IMR-90 (cell line): ENCODE measurements at regions not wholly inside any gene's neighbourhood (a gene's known extent, or its start where the extent isn't known, plus 50 kb on each side); places are given as distances from the start of the nearest gene placed in this dataset.

ENCODE experiments used
- ATAC-seq: fragments of 200-7000 bp; cut with Tn5 transposase; 2 replicates; pipeline ENCODE4 v1.9.1; 2020; ENCODE audit warnings: low read depth, mild to moderate bottlenecking, moderate library complexity
- BruUV-seq: library from RNA; stranded (reverse); fragments of 400-500 nt; replicated peaks from 2 replicates; lab custom pipeline; 2021; lab: Mats Ljungman, UMichigan
- CTCF ChIA-PET: fragments of 300-600 bp; formaldehyde crosslinking; extraction: SDS; loops from one replicate; lab custom pipeline; 2021; ENCODE audit warnings: antibody characterized with exemption; lab: Yijun Ruan, JAX
- POLR2A ChIA-PET: fragments of 300-600 bp; sonication (Branson Sonifier 250); formaldehyde crosslinking; loops from one replicate; lab custom pipeline; 2022; ENCODE audit warnings: antibody characterized with exemption; ENCODE audit not compliant: unreplicated experiment; lab: Charles Lee
- DNase-seq: peaks from one replicate; pipeline ENCODE4 v3.0.0; 2013
- H2AFZ ChIP-seq: replicated peaks from 2 replicates; pipeline ENCODE3; 2013; ENCODE audit warnings: low read length, mild to moderate bottlenecking; ENCODE audit not compliant: poor library complexity
- H2AK5ac ChIP-seq: 2 replicates; pipeline ENCODE4 v1.6.1; 2013; ENCODE audit warnings: low read depth, low read length, inconsistent platforms
- H2AK9ac ChIP-seq: replicated peaks from 2 replicates; pipeline ENCODE3; 2013; ENCODE audit warnings: mild to moderate bottlenecking, low read depth, low read length, moderate library complexity; ENCODE audit not compliant: poor library complexity
- H2BK120ac ChIP-seq: 2 replicates; pipeline ENCODE4 v1.6.1; 2013; ENCODE audit warnings: low read depth, low read length, inconsistent platforms
- H2BK15ac ChIP-seq: 3 replicates; pipeline ENCODE4 v1.6.1; 2013; ENCODE audit warnings: low read depth, low read length, inconsistent platforms
- H2BK20ac ChIP-seq: 2 replicates; pipeline ENCODE4 v1.6.1; 2013; ENCODE audit warnings: low read depth, mild to moderate bottlenecking, inconsistent platforms, low read length, moderate library complexity
- H2BK5ac ChIP-seq: 2 replicates; pipeline ENCODE4 v1.6.1; 2013; ENCODE audit warnings: mild to moderate bottlenecking, low read depth, low read length, inconsistent platforms; ENCODE audit not compliant: poor library complexity, severe bottlenecking
- H3K14ac ChIP-seq: replicated peaks from 2 replicates; pipeline ENCODE4 v1.6.1; 2013; ENCODE audit warnings: low read depth, low read length, inconsistent platforms
- H3K18ac ChIP-seq: 2 replicates; pipeline ENCODE4 v1.6.1; 2013; ENCODE audit warnings: low read depth, low read length, control low read depth
- H3K23ac ChIP-seq: 2 replicates; pipeline ENCODE4 v1.6.1; 2013; ENCODE audit warnings: low read depth, low read length, inconsistent platforms
- H3K27ac ChIP-seq: 2 replicates; pipeline ENCODE4 v1.5.1; 2013; ENCODE audit warnings: mild to moderate bottlenecking, control low read depth, low read length; ENCODE audit not compliant: insufficient read depth
- H3K27me3 ChIP-seq: 2 replicates; pipeline ENCODE4 v1.6.1; 2013; ENCODE audit warnings: low read length; ENCODE audit not compliant: control insufficient read depth, insufficient read depth
- H3K36me3 ChIP-seq: 2 replicates; pipeline ENCODE4 v1.6.1; 2013; ENCODE audit warnings: low read length, mixed read lengths; ENCODE audit not compliant: control insufficient read depth, insufficient read depth
- H3K4ac ChIP-seq: 2 replicates; pipeline ENCODE4 v1.6.1; 2013; ENCODE audit warnings: low read depth, low read length, inconsistent platforms
- H3K4me1 ChIP-seq: 2 replicates; pipeline ENCODE4 v1.6.1; 2013; ENCODE audit warnings: low read length, mixed read lengths; ENCODE audit not compliant: control insufficient read depth, insufficient read depth
- H3K4me2 ChIP-seq: 2 replicates; pipeline ENCODE4 v1.6.1; 2013; ENCODE audit warnings: low read depth, mild to moderate bottlenecking, control low read depth, low read length, moderate library complexity
- H3K4me3 ChIP-seq: 2 replicates; pipeline ENCODE4 v1.5.1; 2013; ENCODE audit warnings: low read depth, mild to moderate bottlenecking, control low read depth, low read length, moderate library complexity; ENCODE audit not compliant: insufficient read depth
- H3K56ac ChIP-seq: 2 replicates; pipeline ENCODE4 v1.6.1; 2013; ENCODE audit warnings: low read length, inconsistent platforms; ENCODE audit not compliant: insufficient read depth; ENCODE audit errors: extremely low read depth
- H3K79me1 ChIP-seq, 2 experiments: 2 replicates each; pipeline ENCODE4 v1.6.1; 2013; ENCODE audit warnings: low read length in 2 of 2, inconsistent platforms in 1 of 2, low read depth in 1 of 2
- H3K9ac ChIP-seq: 2 replicates; pipeline ENCODE4 v1.6.1; 2013; ENCODE audit warnings: low read depth, low read length, control low read depth
- H3K9me1 ChIP-seq: 2 replicates; pipeline ENCODE4 v1.6.1; 2013; ENCODE audit warnings: low read length, inconsistent platforms; ENCODE audit not compliant: insufficient read depth
- H3K9me3 ChIP-seq: 2 replicates; pipeline ENCODE4 v1.6.1; 2013; ENCODE audit warnings: low read length; ENCODE audit not compliant: control insufficient read depth, insufficient read depth
- H4K20me1 ChIP-seq: 2 replicates; pipeline ENCODE4 v1.6.1; 2013; ENCODE audit warnings: low read length, inconsistent platforms; ENCODE audit not compliant: insufficient read depth
- H4K5ac ChIP-seq: 2 replicates; pipeline ENCODE4 v1.6.1; 2013; ENCODE audit warnings: mild to moderate bottlenecking, low read depth, low read length, control low read depth
- H4K8ac ChIP-seq, 2 experiments: 2 replicates each; pipeline ENCODE4 v1.6.1; 2013; ENCODE audit warnings: low read depth in 2 of 2, low read length in 2 of 2, control low read depth in 1 of 2, inconsistent platforms in 1 of 2
- H4K91ac ChIP-seq: 2 replicates; pipeline ENCODE4 v1.6.1; 2013; ENCODE audit warnings: low read depth, low read length, inconsistent platforms; ENCODE audit not compliant: insufficient read depth
- BHLHE40 ChIP-seq: fragments of 150-350 bp; IDR thresholded peaks from 2 replicates; pipeline ENCODE4 v1.6.1; 2016; ENCODE audit warnings: mild to moderate bottlenecking, low read depth, low read length
- CEBPB ChIP-seq: IDR thresholded peaks from 2 replicates; pipeline ENCODE4 v1.6.1; 2012; ENCODE audit warnings: low read depth, low read length, improper control_type of control experiment
- CHD1 ChIP-seq: IDR thresholded peaks from 2 replicates; pipeline ENCODE4 v1.6.1; 2012; ENCODE audit warnings: low read depth, low read length, improper control_type of control experiment
- MAFK ChIP-seq: IDR thresholded peaks from 2 replicates; pipeline ENCODE4 v1.6.1; 2012; ENCODE audit warnings: low read depth, low read length, improper control_type of control experiment
- MAZ ChIP-seq: IDR thresholded peaks from 2 replicates; pipeline ENCODE4 v1.6.1; 2012; ENCODE audit warnings: low read depth, mild to moderate bottlenecking, low read length, improper control_type of control experiment, moderate library complexity, borderline replicate concordance
- MXI1 ChIP-seq: IDR thresholded peaks from 2 replicates; pipeline ENCODE4 v1.6.1; 2012; ENCODE audit warnings: low read depth, mild to moderate bottlenecking, low read length, moderate library complexity, borderline replicate concordance
- NFE2L2 ChIP-seq: fragments of 150-350 bp; IDR thresholded peaks from 2 replicates; pipeline ENCODE4 v1.6.1; 2016; ENCODE audit warnings: low read depth, mild to moderate bottlenecking, low read length
- POLR2A ChIP-seq: IDR thresholded peaks from 2 replicates; pipeline ENCODE4 v1.6.1; 2012; ENCODE audit warnings: mild to moderate bottlenecking, low read depth, low read length
- RAD21 ChIP-seq: IDR thresholded peaks from 2 replicates; pipeline ENCODE4 v1.6.1; 2012; ENCODE audit warnings: low read length, improper control_type of control experiment
- RFX5 ChIP-seq: IDR thresholded peaks from 2 replicates; pipeline ENCODE4 v1.8.0; 2012; ENCODE audit warnings: low read depth, mild to moderate bottlenecking, low read length, moderate library complexity
- SMC3 ChIP-seq: fragments of 150-350 bp; IDR thresholded peaks from 2 replicates; pipeline ENCODE4 v1.6.1; 2016; ENCODE audit warnings: low read depth, mild to moderate bottlenecking, antibody characterized with exemption, low read length, moderate library complexity
- USF2 ChIP-seq: fragments of 150-350 bp; IDR thresholded peaks from 2 replicates; pipeline ENCODE4 v1.6.1; 2017; ENCODE audit warnings: mild to moderate bottlenecking, antibody characterized with exemption, low read length, low read depth
- WGBS, 2 experiments: methylation state at CpG; one replicate each; pipeline versions ENCODE4 v1.1.5 to v1.1.7; 2013; ENCODE audit warnings: missing lambda C conversion rate in 2 of 2; ENCODE audit not compliant: insufficient read length in 1 of 2; ENCODE audit errors: extremely low coverage in 2 of 2; 5-methylcytosine and 5-hydroxymethylcytosine counted together
- dilution Hi-C: fragments of 300-500 bp; cut with HindIII; formaldehyde crosslinking; loops from one replicate; pipeline ENCODE4 v1.14.3; 2018; ENCODE audit warnings: low sequenced_read_pairs; ENCODE audit not compliant: unreplicated experiment
- in situ Hi-C: fragments of 300-500 bp; cut with MboI; formaldehyde crosslinking; loops from 3 replicates; pipeline ENCODE4 v1.14.3; 2019; ENCODE audit warnings: low sequenced_read_pairs, inconsistent platforms, mixed read lengths
- intact Hi-C: fragments of 100-400 bp; cut with micrococcal nuclease; formaldehyde crosslinking; loops from 2 replicates; pipeline ENCODE4 v1.10.0; 2022

GRCh38 chr15:96186105-96186504, 144.4 kb upstream of the NR2F2 start:
- Histone ChIP-seq H3K56ac (no peak overlapping the region), H3K27ac (no peak overlapping the region), H3K4me1 (peaks cover 8% of the 10 kb centered on the region), H3K4ac (no peak overlapping the region), H2AFZ (no peak overlapping the region), H3K9me1 (no peaks in the 10 kb centered on the region), H2AK5ac (no peak overlapping the region), H3K9ac (no peak overlapping the region), H3K36me3 (no peaks in the 10 kb centered on the region), H3K4me2 (no peak overlapping the region), H2BK5ac (no peak overlapping the region), H2AK9ac (no peak overlapping the region), H3K14ac (no peak overlapping the region), H3K79me1 (no peaks in the 10 kb centered on the region), H4K20me1 (no peaks in the 10 kb centered on the region), H2BK15ac (no peak overlapping the region), H3K4me3 (no peak overlapping the region), H4K91ac (no peak overlapping the region), H3K23ac (no peak overlapping the region), H2BK20ac (no peak overlapping the region), H4K8ac (no peak overlapping the region), H4K5ac (no peak overlapping the region), H3K18ac (no peak overlapping the region), H3K9me3 (no peaks in the 10 kb centered on the region), H2BK120ac (no peak overlapping the region), H3K27me3 (no peaks in the 10 kb centered on the region)
- intact Hi-C loops = no loop called here
- CTCF ChIA-PET = no interaction called here
- dilution Hi-C loops = no loop called here
- in situ Hi-C loops = no loop called here
- DNase-seq = no peak
- TF ChIP-seq RFX5 (no peak), CEBPB (no peak), USF2 (no peak), MXI1 (no peak), BHLHE40 (no peak), CHD1 (no peak), NFE2L2 (no peak), MAFK (no peak), SMC3 (no peak), POLR2A (no peak), MAZ (no peak), RAD21 (no peak)
- no TSS peak for BruUV-seq
- no peak for ATAC-seq
- WGBS, 2 experiments = 100% methylated on average over 1 of the region's 4 CpGs; no CpG with 5 or more reads in 1 of the 2 experiments
- POLR2A ChIA-PET = interaction anchor here (0.5 kb wide), 1 partner anchor 154 kb away, joined by 3 read pairs; no protein-coding TSS in a partner anchor
